Erythroblast (primary cell): ENCODE measurements at regions not wholly inside any gene's neighbourhood (a gene's known extent, or its start where the extent isn't known, plus 50 kb on each side); places are given as distances from the start of the nearest gene placed in this dataset.

ENCODE experiments used
- GATA1 ChIP-seq: IDR thresholded peaks from 2 replicates; pipeline ENCODE4 v1.6.1; 2011; ENCODE audit warnings: low read depth, mild to moderate bottlenecking, control low read depth, low read length, moderate library complexity
- POLR2A ChIP-seq: IDR thresholded peaks from 2 replicates; pipeline ENCODE4 v1.6.1; 2011; ENCODE audit warnings: mild to moderate bottlenecking, low read length

DNA sequence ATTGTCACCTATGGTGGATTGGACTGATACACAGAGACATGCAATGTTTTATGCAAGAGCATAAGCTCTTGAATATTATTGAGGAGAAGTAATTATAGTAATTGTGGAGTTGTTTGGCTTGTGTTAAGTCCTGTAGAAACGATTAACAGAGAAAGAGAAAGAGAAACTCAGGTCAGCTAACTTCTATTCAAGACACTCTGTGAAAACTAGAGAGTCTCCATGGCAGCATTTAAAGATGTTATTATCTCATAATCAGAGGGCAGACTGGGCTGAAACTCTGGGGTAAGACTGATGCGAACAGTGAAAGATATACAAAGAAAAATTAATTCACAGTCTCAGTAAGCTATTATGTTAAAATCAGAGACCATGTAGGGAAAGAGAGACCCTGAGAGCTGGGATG lies 625.7 kb downstream of the FAT4 start:
- no peak for TF ChIP-seq POLR2A
- TF ChIP-seq GATA1: no peak
